Ovary (tissue), 3 donors: ENCODE measurements at regions not wholly inside any gene's neighbourhood (a gene's known extent, or its start where the extent isn't known, plus 50 kb on each side); places are given as distances from the start of the nearest gene placed in this dataset.

Experiments
- CTCF ChIP-seq, 3 donors: fragments of 450-650 bp in 2 of 3; fragments of 200-600 bp in 1 of 3; IDR thresholded peaks; one replicate each; pipeline versions ENCODE4 v1.5.1 to v1.8.0; 2016 to 2022; ENCODE audit warnings: antibody characterized with exemption in 3 of 3, mild to moderate bottlenecking in 1 of 3
- EP300 ChIP-seq: sonication (generic); formaldehyde crosslinking; IDR thresholded peaks from one replicate; pipeline ENCODE4 v1.6.1; 2017; ENCODE audit warnings: antibody characterized with exemption
- POLR2A ChIP-seq: fragments of 450-650 bp; IDR thresholded peaks from one replicate; pipeline ENCODE4 v1.6.1; 2017; ENCODE audit warnings: antibody characterized with exemption, mild to moderate bottlenecking, moderate library complexity
- donor health status: DM: no; HTN: no; CAD: no.

DNA sequence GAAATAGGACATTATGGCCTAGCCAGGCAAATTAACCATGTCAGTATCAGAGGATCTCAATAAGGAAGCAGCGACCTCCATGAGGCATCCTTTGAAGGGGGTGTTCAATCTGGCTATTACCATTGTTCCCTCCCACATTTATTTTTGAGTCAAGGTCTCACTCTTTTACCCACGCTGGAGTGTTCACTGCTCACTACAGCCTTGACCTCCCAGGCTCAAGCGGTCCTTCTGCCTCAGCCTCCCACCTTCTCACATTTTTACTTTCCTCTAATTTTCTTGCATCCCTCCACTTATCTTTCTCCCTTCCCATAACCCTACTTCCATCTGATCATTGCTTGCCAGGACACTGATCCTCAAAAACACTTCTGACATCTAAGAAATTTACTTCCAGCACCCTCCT is 654.0 kb upstream of the NR2F2 start:
- TF ChIP-seq POLR2A (no peak), CTCF (IDR thresholded peaks at IDR 0.05) (no peak), EP300 (no peak)
